ENCODE measurements at regions not wholly inside any gene's neighbourhood (a gene's known extent, or its start where the extent isn't known, plus 50 kb on each side); places are given as distances from the start of the nearest gene placed in this dataset.

- TF ChIP-seq, protein P1, sequence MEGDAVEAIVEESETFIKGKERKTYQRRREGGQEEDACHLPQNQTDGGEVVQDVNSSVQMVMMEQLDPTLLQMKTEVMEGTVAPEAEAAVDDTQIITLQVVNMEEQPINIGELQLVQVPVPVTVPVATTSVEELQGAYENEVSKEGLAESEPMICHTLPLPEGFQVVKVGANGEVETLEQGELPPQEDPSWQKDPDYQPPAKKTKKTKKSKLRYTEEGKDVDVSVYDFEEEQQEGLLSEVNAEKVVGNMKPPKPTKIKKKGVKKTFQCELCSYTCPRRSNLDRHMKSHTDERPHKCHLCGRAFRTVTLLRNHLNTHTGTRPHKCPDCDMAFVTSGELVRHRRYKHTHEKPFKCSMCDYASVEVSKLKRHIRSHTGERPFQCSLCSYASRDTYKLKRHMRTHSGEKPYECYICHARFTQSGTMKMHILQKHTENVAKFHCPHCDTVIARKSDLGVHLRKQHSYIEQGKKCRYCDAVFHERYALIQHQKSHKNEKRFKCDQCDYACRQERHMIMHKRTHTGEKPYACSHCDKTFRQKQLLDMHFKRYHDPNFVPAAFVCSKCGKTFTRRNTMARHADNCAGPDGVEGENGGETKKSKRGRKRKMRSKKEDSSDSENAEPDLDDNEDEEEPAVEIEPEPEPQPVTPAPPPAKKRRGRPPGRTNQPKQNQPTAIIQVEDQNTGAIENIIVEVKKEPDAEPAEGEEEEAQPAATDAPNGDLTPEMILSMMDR (IDR thresholded peaks at IDR 0.05; ENCODE audit: poor library complexity, severe bottlenecking): no peak
- TF ChIP-seq EP300 (conservative IDR thresholded peaks at IDR 0.05; ENCODE audit: poor library complexity, severe bottlenecking) (no peak), EZH2 (IDR thresholded peaks at IDR 0.05; ENCODE audit: borderline replicate concordance, insufficient read depth, low read length, poor library complexity, severe bottlenecking) (no peak)
These were observed 83.1 kb upstream of the CHCHD3 start for GRCh38 chr7:133165001-133165400.

Measured in neural cell (in vitro differentiated cells).